ENCODE measurements at regions not wholly inside any gene's neighbourhood (a gene's known extent, or its start where the extent isn't known, plus 50 kb on each side); places are given as distances from the start of the nearest gene placed in this dataset.

DNA sequence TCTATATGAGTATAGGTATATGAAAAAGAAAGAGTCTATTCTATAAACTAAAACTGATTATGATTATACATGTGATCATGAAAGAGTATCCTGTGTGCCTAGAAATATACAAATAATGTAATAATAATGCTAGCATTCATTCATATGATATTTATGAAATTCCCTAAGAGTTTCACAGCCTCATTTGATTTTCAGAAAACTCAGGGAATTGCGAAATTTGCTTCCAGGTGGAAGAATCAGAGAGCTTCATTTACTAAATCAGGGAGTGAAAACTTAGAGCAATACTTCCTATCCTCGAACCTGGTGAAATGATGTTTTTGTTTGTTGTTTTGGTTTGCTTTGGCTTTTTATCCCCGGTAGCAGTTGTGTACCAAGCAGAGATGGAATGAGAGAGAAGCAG, 1105.7 kb upstream of the SLIT2 start:
- DNase-seq (ENCODE audit: low spot score): no peak

DNA sequence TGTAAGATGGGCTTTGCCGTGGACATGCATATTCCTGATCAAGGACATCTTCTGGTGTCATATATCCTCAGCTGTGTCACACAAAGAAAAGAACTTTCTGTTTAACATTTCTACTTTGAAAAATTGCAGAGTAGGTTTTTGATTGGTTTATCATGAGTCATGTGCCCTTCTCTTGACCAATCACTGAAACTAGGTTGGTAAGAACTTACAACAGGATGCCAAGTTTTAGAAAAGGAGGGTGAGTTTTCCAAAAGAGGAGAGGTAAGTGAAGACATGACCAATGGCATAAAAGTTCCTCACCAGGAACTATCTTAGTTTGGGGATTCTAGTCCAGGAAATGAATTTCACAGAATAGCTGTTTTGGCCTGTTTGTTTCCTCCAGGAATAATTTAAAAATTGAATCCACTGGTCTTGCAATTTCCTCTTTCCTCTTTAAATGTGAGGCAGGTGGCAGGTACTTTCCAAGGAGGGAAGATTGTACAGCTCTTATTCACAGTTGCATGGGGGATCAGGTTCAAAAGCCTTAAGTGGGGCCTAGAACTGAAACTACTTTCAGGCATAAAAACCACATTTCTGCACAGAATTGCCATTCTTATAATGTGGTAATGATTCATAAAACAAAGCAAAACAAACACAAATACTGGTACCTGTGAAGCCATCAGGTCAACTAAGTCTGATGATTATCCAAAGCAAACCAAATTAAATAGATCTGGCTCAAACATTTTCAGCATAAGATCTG, 1114.5 kb upstream of the LCORL start:
- DNase-seq (ENCODE audit: low spot score): no peak

DNA sequence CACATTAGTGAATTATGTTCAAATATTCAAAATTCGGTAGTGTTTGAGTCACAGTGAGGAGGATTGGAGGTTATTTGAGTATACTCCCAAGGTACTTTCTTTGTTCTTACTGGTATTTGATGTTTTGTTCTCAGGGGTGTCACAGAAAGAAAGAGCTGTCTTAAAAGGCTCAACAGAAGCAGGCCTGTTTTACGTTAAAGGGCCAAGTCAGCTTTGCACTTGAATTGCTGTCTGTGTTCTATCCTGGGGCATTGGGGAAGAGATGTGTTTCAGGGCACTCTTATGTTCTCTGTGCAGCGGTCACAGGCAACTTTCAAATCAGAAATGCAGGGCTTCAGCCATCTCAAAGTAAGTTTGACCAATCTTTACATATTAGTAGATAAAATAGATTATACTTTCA, 1113.1 kb upstream of the LCORL start:
- no peak for DNase-seq (ENCODE audit: low spot score)

DNA sequence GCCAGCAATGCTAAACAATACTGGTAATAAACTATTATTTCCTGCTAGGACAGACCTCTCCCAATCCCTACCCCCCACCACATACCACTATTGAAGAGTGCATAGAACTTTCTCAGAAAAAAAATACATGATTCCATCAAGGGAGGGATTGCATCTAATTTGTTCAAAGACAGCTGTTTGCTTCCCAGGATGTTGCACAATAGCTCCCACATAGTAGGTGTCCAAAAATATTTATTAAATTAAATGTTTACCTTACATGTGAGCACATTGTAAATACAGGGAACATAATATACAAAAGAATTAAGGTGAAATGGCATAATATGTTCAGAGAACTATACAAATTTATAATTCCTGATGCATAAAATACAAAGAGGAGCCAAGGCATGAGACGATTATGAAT, 1111.8 kb upstream of the LCORL start:
- DNase-seq (ENCODE audit: low spot score): no peak

DNA sequence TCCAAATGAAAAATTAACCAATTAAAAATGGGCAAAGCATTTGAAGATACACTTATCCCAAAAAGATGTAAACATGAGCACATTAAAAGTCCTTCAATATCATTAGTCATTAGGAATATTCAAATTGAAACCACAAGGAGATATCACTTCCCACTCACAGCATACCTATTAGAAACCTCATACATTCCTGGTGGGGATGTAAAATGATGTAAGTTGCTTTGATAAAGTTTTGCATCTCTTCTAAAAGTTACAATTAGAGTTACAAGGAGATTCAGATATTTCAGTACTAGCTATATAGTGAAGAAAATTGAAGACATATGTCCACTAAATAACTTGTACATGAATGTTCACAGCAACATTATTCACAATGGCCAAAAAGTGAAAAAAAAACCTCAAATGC, 1109.3 kb upstream of the LCORL start:
- no peak for DNase-seq (ENCODE audit: low spot score)

DNA sequence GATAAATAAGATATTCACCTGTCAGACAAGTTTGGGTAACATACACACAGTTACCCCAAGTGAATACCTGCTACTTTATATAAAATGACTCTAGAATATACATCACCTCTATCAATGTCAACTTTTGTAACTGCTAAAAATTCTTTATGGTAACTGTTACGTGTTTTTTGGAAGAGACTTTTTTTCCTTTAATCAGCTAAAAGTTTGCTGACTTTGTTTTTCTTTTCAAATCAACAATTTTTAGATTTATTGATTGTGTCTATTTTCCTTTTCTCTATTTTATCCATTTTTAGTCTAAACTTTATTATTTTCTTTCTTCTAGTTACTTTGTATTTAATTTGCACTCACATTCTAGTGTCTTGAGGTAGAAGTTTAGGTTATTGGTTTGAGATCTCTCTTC, 1106.6 kb upstream of the LCORL start:
- no peak for DNase-seq (ENCODE audit: low spot score)

DNA sequence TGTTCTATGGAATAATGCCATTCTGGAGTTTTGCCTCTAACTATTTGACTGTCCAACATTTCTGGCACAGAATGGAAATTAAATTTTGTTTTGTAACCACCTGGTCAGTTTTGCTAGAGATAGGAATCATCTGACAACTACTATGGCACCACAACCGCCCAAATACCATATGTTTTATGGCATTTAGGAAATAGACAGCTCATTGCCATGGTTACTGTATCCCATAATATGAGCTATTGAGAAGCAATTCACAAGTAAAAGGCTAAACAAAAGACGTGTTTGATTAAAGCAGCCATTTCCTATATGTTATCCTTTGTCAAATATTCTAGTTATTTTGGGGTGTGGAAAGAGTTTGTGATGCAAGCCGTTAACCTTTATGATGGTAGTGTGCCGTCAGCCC, 1105.3 kb upstream of the LCORL start:
- no peak for DNase-seq (ENCODE audit: low spot score)

DNA sequence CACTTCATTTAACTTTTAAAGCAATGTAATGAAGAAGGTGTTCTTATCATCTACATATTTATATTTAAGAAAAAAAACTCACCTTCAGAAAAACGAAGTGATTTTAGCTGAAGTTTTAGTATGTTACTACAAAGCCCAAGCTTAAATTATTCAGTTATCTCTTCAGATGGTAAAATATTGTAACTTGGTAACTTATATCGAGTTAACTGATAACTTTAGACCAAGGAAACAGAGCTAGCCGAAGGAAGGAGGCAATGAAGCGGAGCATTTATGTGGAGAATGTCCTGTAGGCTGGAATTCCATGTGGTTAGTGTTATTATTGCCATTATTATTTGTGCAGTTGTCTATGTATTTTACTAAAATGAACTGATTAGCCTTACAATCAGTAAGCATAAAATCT, 1102.1 kb upstream of the LCORL start:
- no peak for DNase-seq (ENCODE audit: low spot score)

DNA sequence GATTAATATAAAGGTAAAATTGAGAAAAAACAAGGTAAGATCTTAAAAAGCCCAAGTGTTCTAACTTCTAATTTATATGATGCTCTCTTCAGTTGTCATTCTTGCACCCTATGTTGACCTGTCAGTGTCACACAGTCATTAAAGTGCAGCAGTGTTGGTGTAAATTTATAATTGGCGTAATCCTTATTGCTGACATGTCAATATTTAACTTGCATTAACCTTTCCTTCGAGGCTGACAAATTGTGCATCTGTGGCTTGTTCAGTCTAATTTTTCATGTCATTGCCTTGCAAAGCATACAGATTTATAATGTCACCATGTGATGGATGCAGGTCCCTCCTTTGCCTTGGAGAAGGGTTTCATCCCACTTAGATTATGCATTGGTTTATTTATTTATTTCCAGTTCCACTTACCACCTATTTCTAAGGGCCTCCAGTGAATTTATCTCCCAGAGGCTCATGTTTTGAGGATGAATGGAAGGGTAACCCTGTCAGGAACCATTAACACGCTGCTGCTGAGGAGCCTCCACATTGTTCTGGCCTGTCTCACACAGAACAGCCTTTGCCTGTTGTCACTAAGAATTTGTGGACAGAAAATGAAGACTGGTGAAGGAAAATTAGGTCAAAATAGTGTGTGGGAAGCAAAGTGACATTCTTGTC, 1098.5 kb upstream of the LCORL start:
- DNase-seq (ENCODE audit: low spot score): no peak

DNA sequence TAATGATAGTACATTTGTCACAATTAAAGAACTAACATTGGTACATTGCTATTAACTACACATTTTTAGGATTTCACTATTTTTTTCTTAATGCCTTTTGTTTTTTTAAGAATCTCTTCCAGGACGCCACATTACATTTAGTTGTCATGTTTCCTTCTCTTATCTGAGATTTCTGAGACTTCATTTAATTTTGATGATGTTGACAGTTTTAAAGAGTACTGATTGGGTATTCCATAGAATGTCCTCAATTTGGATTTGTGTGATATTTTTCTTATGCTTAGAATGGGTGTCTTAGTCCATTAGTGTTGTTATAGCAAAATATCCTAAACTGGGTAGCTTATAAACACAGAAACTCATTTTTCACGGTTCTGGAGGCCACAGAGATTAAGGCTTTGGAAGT, 1095.5 kb upstream of the LCORL start:
- no peak for DNase-seq (ENCODE audit: low spot score)

DNA sequence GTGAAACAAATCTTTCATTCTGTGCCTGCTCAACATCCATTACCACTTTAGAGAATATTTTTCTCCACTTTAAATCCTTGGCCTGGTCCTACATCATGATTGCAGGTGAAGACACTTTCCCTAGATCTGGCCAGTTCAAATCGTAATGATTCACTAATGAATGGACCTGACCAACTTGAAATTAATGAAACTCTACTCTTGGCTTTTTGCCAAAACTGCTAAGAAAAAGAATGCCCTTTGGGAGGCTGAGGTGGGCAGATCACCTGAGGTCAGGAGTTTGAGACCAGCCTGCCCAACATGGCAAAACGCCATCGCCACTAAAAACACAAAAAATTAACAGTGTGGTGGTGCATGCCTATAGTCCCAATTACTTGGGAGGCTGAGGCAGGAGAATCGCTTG, 1082.6 kb upstream of the LCORL start:
- DNase-seq (ENCODE audit: low spot score): no peak

DNA sequence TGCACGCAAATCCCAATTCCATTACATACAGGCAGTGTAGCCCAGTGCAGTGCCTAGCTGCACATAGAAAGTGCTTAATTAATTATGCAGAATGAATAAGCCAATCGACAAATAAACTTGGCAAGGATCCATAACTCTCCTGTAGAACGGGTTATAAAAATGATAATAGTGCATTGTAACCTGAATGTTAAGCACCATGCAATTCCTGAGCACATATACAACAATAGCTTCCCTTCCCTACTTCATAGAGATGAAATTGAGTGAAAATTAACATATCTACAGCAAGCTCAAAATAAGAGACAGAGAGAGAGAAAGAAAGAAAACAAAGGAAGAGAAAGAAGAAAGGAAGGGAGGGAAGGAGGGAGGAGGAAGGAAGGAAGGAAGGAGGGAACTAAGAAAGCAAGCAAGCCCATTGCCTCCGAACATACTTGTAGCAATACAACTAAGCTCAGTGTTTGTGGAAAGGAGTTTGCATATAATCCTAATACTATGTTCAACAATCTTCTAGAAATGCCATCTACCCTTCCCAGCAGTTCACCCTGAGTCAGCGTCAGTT, 1074.0 kb upstream of the LCORL start:
- DNase-seq (ENCODE audit: low spot score): no peak

DNA sequence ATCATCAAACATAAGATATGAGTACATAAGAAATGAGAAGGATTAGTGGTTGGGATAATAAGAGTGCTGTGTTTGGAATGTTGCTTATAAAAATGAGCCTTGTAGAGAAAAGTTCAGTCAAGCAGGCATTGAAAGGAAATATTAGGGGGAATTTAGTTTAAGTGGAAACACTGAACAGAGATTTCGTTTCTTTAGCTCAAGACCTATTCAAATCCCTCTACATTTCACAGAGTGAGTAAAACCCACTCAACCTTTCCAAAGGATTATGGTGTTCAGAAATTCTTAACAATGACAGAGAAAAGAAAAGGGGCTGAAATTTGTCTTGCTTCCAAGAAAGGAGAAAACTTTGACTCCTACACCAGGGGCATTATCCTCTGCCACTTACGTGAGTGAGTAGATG, 1072.4 kb upstream of the LCORL start:
- no peak for DNase-seq (ENCODE audit: low spot score)

DNA sequence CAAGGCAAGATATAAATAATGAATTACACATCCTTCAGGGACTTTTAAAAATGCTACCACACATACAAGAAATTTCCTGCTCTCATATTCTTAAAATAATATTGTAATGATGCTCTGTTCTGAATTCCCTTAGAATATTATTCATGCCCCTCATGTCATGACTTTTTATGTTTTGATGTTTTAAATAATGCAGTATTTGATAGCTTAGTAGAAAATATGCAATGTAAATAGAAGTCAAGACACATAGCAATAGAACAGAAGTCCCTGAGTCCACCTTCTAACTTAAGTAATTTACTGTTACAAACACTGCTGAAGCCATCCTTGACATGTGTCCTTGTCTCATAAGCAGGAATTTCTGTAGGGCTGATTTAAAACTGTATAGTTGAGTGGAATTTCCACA, 1071.2 kb upstream of the LCORL start:
- DNase-seq (ENCODE audit: low spot score): no peak

DNA sequence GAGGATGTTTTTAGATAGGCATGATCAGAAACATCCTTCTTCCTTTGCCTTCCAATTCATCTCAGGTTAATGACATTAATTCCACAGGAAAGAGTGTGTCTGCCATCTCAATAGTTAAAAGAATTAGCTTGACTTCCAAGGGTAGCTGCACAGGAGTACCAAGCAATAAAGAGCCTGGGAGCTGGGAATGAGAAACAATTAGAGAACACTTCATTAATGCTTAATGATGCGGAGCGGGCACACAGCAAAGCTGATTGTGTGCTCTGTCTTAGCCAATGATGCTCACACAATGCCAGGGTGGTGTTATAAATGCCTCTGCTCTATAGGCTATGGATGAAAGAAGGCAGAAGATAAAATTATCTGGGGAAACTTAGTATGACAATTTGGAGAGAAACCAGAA, 1052.5 kb upstream of the LCORL start:
- DNase-seq (ENCODE audit: low spot score): no peak

DNA sequence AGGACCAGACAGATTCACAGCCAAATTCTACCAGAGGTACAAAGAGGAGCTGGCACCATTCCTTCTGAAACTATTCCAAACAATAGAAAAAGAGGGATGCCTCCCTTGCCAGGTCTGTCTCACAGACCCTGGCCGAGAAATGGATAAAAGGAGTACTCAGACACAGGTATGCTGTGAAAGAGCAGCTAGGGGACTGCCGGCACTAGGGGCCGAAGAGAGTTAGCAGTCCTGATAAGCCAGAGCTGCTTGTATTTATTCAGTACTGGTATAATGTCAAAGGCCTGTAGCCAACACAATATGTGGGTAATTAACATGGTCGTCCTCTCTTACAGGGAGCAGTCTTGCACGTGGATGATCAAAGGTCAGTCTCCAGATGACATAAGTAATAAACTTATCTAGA, 1042.1 kb upstream of the LCORL start:
- DNase-seq (ENCODE audit: low spot score): no peak

DNA sequence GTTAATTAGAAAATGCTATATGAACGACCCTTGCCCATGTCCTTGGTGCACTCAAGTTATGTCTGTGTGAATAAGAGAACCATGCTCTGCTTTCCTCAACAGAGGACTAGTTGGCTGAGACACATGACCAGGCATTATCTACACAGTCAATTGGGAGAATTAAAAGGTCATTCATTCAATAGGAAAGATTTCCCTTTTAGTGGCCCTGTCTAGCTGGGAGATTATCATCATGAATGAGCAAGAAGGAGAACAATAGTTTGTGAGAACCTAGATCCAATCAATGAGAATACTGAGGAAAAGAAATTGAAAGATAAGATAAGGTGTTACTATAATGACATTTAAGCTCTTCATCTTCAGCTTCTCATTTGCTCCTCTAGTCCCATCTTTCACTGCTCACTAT, 1033.4 kb upstream of the LCORL start:
- no peak for DNase-seq (ENCODE audit: low spot score)

DNA sequence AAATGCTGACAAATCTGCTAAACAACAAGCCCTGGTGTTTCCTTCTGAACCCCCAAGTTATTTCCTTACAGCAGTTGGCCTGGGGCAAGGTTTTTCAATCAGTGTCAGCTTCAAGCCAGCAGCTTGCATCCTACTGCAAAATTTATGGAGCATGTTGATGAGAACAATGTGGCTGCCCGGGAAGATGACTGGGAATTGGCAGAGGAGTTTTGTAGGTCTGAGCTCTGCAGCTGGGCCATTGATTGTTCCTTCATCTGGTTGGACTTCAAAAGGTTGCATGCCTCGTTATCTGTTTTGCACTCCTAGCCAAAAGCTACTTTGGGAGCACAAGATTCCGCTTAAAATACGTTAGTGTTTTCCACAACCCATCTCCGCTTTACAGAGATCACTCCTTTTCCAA, 1030.3 kb upstream of the LCORL start:
- no peak for DNase-seq (ENCODE audit: low spot score)

DNA sequence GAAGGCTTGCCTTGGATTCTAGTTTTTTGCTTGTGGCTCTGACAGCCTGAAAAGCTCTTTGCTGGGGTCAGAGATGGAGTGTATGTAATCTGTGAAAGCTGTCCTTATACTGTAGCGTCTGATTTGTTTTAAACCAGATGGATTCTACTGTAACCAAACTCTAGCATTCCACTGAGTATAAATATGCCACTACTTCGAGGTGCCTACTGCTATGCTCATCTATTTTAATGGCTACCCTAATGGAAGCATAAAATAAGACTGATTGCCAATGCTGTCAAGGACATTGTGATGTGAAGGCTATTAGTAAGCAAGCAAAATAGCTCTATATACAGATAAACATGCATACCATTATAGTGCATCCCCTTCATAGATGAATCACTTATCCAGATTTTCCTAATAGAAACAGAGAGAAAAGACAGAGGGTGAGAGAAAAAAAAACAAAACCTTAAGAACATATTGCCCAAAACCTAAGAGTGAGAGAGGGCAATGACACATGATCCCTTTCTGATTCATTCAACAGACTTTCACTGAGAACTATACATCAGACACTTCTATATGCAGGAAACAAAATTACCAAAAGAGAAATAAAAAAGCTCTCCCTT, 1025.8 kb upstream of the LCORL start:
- DNase-seq (ENCODE audit: low spot score): no peak

DNA sequence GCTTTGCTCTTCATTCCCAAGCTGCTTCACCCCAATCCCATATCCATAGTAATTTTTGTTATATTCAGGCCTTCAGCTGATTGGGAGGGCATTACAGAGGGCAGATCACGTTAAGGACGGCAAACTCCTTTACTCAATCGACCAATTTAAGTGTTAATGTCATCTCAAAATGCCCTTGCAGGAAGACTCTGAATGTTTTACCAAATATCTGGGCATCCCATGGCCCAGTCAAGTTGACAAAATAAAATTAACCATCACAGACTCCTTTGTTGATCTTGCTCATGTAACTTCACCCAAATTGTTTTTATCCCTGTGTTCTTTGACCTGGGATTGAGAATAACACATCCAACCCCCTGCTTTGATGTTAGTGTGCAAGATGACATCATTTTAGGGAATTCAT, 1018.3 kb upstream of the LCORL start:
- DNase-seq (ENCODE audit: low spot score): no peak

DNA sequence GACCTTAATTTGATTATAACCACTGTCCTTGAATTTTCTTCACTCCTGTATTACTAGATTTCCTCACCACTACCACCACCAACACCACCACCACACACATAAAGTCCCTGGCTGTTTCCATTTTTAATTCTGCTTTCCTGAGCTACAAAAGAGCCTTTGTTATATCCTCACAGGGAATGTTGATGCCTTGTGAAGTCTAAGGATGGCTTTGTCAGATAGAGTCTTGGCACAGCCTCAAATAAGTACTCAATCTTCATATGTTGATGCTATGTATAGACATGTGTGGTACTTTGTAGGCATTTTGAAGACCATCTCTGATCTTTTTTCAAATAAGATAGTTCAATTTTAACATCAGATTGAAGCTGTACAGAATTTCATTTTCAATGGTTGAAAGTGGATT, 1016.7 kb upstream of the LCORL start:
- no peak for DNase-seq (ENCODE audit: low spot score)

DNA sequence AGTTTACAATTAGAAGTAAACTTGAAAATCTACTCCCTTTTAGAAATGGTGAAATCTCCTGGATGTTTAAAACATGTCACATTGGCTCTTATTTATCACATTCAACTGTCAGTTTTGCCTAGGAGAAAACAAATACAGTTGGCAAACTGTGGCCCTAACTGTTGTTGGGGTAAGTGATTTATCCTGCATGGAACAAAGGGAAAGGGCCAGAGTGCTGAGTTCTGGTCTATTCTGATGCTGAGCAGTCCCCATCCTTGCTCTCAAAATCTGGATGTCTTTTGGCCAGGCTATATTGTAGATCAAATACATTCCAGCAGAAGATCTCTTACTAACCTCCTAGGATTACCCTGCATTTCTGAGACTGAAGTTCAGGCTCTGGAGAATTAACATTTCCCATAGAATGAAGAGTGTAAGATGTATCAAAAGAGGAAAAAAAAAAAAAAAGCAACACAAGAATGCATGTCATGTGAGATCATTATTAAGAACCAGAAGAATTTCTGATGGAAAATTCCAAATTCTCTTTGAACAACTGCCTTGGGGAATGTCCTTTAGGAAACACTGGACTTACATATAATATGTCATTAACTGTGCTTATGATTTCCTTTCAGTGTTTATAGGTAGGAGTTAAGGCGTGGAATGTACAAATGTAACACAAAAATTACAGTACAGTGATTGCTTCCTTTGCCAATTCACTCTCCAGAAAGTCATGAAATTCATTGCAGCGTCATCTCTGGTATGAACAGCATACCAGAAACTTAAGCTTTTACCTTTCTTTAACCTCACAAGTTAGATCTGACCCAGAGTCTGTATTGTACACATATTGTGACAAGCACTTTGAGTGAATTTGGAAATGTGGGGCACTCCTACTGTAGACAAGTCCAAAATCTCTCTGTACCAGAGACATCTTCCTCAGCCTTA, 1012.5 kb upstream of the LCORL start:
- no peak for DNase-seq (ENCODE audit: low spot score)

All from HuH-7 (cell line).